ENCODE measurements at regions not wholly inside any gene's neighbourhood (a gene's known extent, or its start where the extent isn't known, plus 50 kb on each side); places are given as distances from the start of the nearest gene placed in this dataset.
"Not testable (repeated sequence)": the region's sequence is repeated elsewhere in the genome, so short reads cannot be mapped to it uniquely, and the experiment has no call there.

GRCh38 chr12:77225373-77225772 lies 160.0 kb upstream of the E2F7 start:
- DNase-seq (ENCODE audit: low spot score): no peak

DNA sequence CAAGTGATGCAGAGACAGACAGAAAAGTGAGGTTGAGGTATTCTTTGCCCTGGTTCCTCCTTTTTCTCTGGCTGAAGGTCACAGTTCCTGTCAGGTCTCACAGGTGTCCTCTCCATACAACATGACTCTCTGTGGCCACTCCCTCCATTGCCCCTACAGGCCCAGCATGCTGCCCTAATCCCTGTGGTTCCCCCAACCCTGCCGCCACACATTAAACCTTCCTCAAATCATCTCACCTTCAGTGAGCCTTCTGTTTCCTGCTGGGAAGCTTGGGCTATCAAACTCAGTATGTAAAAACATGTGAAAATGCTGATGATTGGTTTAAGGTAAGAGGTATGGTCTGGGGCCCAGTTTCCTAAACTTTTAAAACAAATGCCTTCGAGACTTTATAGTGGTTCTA lies 159.0 kb upstream of the E2F7 start:
- no peak for DNase-seq (ENCODE audit: low spot score)
- no peak for FAIRE-seq

More at GRCh38 chr12:77225373-77225772, 160.0 kb upstream of the E2F7 start:
- no peak for FAIRE-seq

GRCh38 chr12:77222336-77222735 lies 157.0 kb upstream of the E2F7 start:
- DNase-seq (ENCODE audit: low spot score) (no peak), FAIRE-seq (no peak)

DNA sequence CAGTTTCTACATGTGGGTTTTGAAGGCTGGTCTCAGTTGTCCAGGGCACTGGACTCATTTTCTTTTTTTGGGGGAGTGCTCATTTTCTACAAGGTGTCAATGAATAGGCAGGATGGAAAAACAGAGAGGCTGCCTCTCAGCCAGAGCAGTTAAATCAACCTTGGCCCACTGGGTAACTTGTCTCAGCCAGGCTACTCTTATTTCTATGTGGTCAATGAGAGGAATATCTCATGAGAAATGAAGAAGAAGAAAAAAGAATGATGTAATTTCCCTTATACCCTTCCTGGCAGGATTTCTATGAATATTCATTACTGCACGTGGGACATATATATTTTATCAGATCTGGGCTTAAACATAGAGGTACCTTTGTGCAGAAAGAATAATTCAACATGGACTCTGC lies 155.2 kb upstream of the E2F7 start:
- DNase-seq (ENCODE audit: low spot score) (no peak), FAIRE-seq (no peak)

GRCh38 chr12:77218278-77218677 lies 152.9 kb upstream of the E2F7 start:
- DNase-seq (ENCODE audit: low spot score) (no peak), FAIRE-seq (no peak)

GRCh38 chr12:77216136-77216535 lies 150.8 kb upstream of the E2F7 start:
- DNase-seq (ENCODE audit: low spot score); FAIRE-seq: not testable (repeated sequence)

- FAIRE-seq: no peak
- no peak for DNase-seq (ENCODE audit: low spot score)
Measured at GRCh38 chr12:77214136-77214535, 148.8 kb upstream of the E2F7 start.

DNA sequence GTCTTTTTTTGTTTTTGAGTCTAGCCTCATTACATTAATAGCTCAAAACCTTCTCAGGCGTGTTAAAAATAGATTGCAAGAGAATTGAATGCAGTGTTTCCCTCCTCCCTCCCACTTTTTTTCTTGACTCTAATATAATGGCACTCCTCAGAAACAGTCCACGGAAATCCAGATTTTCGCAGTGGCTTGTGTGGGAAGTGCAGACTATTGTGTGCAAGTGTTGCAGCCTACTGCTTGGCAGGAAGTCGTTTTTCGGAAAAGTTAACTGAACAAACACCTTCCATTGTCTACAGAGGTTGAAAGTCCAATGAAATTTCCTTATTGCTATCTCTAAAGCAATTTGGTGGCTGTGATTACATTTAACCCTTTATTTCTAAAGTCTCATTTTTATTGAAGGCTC lies 147.9 kb upstream of the E2F7 start:
- peak; percentile 14 for DNase-seq (ENCODE audit: low spot score)
- no peak for FAIRE-seq

DNA sequence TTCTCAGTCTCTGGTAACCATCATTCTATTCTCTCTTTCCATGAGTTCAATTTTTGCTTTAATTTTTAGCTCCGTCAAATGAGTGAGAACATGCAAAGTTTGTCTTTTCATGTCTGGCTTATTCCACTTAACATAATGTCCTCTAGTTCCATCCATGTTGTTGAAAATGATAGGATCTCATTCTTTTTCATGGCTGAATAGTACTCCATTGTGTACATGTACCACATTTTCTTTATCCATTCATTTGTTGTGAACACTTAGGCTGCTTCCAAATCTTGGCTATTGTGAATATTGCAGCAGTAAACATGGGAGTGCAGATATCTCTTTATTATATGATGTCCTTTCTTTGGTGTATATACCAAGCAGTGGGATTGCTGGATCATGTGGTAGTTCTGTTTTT lies 145.4 kb upstream of the E2F7 start:
- FAIRE-seq (no peak), DNase-seq (ENCODE audit: low spot score) (no peak)

GRCh38 chr12:77204083-77204482 lies 138.7 kb upstream of the E2F7 start:
- FAIRE-seq (no peak), DNase-seq (ENCODE audit: low spot score) (no peak)

GRCh38 chr12:77202457-77203060 lies 137.2 kb upstream of the E2F7 start:
- FAIRE-seq: no peak
- DNase-seq (ENCODE audit: low spot score): no peak

GRCh38 chr12:77189901-77190416 lies 124.6 kb upstream of the E2F7 start:
- no peak for DNase-seq (ENCODE audit: low spot score)
- no peak for FAIRE-seq

DNA sequence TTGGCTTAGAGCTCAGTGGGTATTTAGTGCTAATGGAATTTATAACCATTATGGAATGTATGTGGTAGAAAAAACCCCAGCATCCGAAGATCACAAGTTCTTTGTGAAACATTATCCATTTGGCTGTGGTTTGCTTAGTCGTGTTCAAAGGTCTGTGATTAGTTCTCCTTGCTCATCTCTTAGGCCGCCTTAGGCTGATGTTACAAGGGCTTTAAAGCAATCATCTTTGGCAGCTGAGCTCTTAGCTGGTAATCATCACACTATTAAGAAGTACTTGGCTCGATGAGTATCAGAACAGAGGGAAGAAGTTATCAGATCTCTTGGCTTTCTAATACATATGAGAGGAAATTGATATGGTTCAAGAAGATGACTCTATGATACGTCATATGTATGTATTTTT lies 124.1 kb upstream of the E2F7 start:
- DNase-seq (ENCODE audit: low spot score) (peak; percentile 18), FAIRE-seq (no peak)

- DNase-seq (ENCODE audit: low spot score): no peak
- no peak for FAIRE-seq
Measured at GRCh38 chr12:77179515-77179914, 114.1 kb upstream of the E2F7 start.

GRCh38 chr12:77167801-77168200 lies 102.4 kb upstream of the E2F7 start:
- DNase-seq (ENCODE audit: low spot score): no peak

DNA sequence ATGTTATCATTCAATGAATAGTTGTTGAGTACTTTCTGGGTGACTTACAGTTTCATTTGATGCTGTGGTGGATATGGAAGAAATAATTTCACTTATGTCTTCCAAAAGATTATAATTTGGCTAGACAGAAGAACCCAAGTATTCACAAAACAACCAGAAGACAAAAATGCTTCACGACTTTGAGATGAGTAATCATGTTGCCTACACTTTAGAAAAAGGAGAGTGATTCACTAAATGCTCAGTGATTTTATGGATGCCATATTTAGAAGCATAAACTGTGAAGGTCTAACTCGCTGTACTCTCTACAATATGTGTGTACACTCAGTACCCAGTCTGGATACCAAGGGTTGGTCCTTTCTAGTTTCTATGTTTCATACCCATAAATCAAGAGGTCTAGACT lies 101.3 kb upstream of the E2F7 start:
- FAIRE-seq (no peak), DNase-seq (ENCODE audit: low spot score) (no peak)

More at GRCh38 chr12:77167801-77168200, 102.4 kb upstream of the E2F7 start:
- no peak for FAIRE-seq

DNA sequence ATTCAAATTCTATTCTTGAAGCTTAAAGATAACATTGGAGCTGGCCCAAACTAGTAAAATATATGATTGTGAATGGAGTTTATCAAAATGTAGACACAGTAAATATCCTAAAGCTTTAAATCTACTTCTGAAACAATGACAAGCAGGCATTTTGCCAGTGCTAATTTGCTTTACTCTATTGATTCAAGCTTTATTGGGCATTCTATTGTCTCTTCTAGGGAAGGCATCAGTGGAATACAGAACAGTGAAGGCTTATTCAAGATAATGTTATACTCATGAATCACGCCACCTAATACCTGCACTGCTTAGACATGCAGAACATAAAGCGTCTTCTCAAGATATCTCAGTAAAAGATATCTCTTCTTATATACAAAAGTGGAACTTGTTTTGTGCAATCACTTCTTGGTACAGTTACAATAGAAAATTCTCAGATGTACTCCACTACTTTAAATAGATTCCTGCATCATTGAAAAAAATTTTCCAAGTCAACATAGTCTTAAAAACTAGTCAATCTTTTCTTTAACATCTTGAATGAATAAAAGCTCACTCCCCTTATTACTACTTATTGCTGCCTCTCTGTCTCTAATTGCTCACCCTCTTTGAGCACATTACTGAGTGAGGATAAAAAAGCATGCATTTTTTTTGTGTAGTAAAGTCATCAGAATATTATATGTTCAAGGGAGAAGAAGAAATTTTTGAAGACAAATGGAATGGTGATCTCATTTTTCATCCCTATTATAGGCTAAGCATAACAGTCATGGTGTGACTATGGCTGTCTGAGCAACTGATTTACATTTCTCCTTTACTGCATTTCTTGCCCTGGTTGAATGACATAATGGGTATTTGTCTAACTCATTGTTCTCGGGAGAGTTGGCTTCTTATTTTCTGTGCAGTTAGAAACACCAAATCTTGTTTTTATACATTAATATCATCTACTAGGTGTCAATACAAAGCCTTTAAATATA lies 98.0 kb upstream of the E2F7 start:
- DNase-seq (ENCODE audit: low spot score) (no peak), FAIRE-seq (no peak)

DNA sequence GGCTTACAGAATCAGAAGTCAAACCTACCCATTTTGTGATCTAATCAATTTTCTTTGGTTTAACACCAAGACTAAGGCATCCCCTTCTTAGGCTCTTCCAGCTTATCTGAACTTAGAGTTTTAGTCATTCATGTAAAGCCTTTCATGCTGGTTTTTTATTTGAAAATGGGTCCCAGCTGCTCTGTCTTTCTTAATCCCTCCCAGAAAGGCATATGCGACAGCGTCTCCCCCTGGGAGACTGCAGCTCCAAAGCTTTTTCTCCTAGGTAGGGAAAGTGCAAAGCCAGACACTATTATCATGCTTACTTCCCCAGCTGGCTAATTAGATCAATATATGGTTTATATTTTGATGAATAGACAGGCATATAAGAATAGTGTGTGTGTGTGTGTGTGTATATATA lies 96.6 kb upstream of the E2F7 start:
- FAIRE-seq (no peak), DNase-seq (ENCODE audit: low spot score) (no peak)

- no peak for DNase-seq (ENCODE audit: low spot score)
- no peak for FAIRE-seq
Measured at GRCh38 chr12:77160931-77161330, 95.6 kb upstream of the E2F7 start.

DNA sequence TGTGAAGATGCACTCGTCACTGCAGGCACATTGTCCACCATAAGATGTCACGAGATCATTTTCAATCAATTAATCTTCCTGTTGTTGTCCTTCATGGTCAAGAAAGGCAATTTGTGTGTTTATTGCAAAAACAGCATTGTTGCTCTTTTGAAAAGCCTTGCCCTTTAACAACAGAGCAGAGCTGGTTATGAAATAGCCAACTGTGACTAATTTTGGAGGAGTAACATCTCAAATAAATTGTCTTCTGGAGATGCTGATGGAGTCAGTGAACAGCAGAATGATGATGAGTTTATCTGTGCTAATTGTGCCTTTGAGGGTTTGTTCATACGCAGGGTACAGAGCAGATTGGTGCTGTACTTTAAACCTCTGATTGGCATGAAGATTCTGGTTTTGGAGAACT lies 88.3 kb upstream of the E2F7 start:
- DNase-seq (ENCODE audit: low spot score) (no peak), FAIRE-seq (no peak)

DNA sequence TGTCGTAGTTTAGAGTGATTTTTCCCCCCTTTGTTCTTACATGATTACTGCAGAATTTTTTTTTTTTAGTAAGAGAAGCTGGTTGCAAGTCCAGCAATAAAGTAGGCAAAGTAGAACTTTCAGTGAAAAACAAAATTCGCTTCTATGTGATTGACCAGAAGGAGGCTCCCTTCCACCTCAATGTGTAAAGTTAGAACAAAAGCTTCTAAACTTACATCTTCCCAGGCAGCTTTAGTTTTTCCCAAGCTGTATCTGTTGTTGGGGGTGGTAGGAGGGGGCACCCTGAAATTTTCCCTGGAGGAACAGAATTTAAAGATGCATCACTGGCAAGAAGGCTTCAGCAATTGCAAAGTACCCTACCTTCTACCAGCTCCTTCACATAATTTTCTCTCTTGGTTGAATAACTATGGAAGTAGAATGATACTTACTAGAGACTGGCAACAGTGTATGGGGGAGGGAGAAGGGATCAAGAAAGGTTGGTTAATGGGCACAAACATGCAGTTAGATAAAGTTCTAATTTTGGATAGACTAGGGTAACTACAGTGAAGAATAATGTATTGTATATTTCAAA lies 87.3 kb upstream of the E2F7 start:
- FAIRE-seq: no peak

GRCh38 chr12:77151030-77151429 lies 85.7 kb upstream of the E2F7 start:
- no peak for DNase-seq (ENCODE audit: low spot score)
- no peak for FAIRE-seq

More for the DNA sequence above, 87.3 kb upstream of the E2F7 start:
- no peak for DNase-seq (ENCODE audit: low spot score)
